KMS-11 (cell line): ENCODE measurements at regions not wholly inside any gene's neighbourhood (a gene's known extent, or its start where the extent isn't known, plus 50 kb on each side); places are given as distances from the start of the nearest gene placed in this dataset.

ENCODE experiments used
- H2AFZ ChIP-seq: fragments of 200-600 bp; sonication (generic); 2 replicates; pipeline ENCODE4 v1.6.1; 2016; ENCODE audit warnings: antibody characterized with exemption, mixed run types, low read depth
- H3K27ac ChIP-seq: fragments of 200-600 bp; sonication (generic); 2 replicates; pipeline ENCODE4 v1.6.1; 2016; ENCODE audit warnings: mild to moderate bottlenecking, mixed run types
- H3K27me3 ChIP-seq: fragments of 200-600 bp; sonication (generic); 2 replicates; pipeline ENCODE4 v1.6.1; 2017; ENCODE audit warnings: mild to moderate bottlenecking, low read depth, mixed run types, moderate library complexity; ENCODE audit not compliant: insufficient read depth
- H3K36me3 ChIP-seq: fragments of 200-600 bp; sonication (generic); 2 replicates; pipeline ENCODE4 v1.6.1; 2017; ENCODE audit warnings: mild to moderate bottlenecking, mixed run types; ENCODE audit not compliant: insufficient read depth
- H3K4me1 ChIP-seq: fragments of 200-600 bp; sonication (generic); 2 replicates; pipeline ENCODE4 v1.6.1; 2016; ENCODE audit warnings: mild to moderate bottlenecking, low read depth, mixed run types; ENCODE audit not compliant: poor library complexity, severe bottlenecking
- H3K4me2 ChIP-seq: fragments of 200-600 bp; sonication (generic); 2 replicates; pipeline ENCODE4 v1.7.0; 2016; ENCODE audit warnings: mild to moderate bottlenecking, mixed run types
- H3K4me3 ChIP-seq: fragments of 200-600 bp; sonication (generic); IDR thresholded peaks from 2 replicates; pipeline ENCODE4 v1.6.1; 2017; ENCODE audit warnings: low read depth, low read length, mixed read lengths; ENCODE audit not compliant: insufficient read depth
- H3K79me2 ChIP-seq: fragments of 200-600 bp; sonication (generic); 2 replicates; pipeline ENCODE4 v1.6.1; 2016; ENCODE audit warnings: low read depth, mixed run types; ENCODE audit not compliant: insufficient read depth
- H3K9ac ChIP-seq: fragments of 200-600 bp; sonication (generic); 2 replicates; pipeline ENCODE4 v1.6.1; 2016; ENCODE audit warnings: mild to moderate bottlenecking, mixed run types
- H4K20me1 ChIP-seq: fragments of 200-600 bp; sonication (generic); 2 replicates; pipeline ENCODE4 v1.6.1; 2016; ENCODE audit warnings: mild to moderate bottlenecking, mixed run types; ENCODE audit not compliant: insufficient read depth
- TF ChIP-seq, protein P1 (sequence below): fragments of 200-600 bp; sonication (generic); conservative IDR thresholded peaks from 2 replicates; pipeline ENCODE4 v1.6.1; 2017; ENCODE audit warnings: low read depth, mild to moderate bottlenecking, antibody characterized with exemption, low read length, moderate library complexity, mixed read lengths

DNA sequence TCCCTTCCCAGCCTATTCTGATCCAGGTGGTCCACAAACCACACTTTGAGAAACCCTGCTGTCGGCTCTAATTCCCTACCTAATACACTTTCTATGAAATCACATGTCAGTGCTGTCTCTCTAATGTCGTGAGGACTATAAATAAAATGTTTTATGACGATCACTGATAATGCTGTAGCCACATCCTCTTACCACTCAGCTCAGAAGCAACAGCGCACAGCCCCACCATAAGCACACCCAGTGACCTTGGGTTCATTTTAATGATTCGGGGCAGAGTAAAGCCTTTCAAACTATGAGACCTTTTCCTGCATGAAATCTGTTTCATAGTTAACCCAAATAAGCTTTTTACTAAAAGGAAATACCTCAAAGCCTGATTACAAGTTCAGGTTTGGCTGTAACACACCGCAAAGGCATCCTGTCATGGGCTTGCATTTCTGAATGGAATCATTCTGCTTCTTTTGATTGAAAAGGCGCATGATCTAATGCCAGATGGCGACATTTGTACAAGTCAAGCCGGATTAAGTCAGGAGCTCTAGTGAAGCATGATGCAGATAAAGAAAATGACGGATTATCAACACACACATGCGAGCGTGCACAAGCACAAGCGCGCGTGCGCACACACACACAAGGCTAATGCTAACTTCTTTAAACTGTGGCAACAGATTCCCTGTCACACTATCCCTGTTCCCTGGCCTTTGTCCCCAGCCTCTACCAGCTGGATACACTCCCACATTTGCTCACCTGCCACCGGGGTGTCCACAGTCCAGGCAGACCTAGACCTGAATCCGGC, 180.5 kb upstream of the PDE1C start:
- Histone ChIP-seq H3K4me1 (no peaks in the 10 kb centered on the region), H4K20me1 (no peaks in the 10 kb centered on the region), H3K27ac (no peak overlapping the region), H3K4me2 (no peak overlapping the region), H3K9ac (no peak overlapping the region), H3K4me3 (no peak overlapping the region), H3K36me3 (no peaks in the 10 kb centered on the region), H2AFZ (no peak overlapping the region), H3K27me3 (no peaks in the 10 kb centered on the region), H3K79me2 (no peaks in the 10 kb centered on the region)
- TF ChIP-seq, protein P1, sequence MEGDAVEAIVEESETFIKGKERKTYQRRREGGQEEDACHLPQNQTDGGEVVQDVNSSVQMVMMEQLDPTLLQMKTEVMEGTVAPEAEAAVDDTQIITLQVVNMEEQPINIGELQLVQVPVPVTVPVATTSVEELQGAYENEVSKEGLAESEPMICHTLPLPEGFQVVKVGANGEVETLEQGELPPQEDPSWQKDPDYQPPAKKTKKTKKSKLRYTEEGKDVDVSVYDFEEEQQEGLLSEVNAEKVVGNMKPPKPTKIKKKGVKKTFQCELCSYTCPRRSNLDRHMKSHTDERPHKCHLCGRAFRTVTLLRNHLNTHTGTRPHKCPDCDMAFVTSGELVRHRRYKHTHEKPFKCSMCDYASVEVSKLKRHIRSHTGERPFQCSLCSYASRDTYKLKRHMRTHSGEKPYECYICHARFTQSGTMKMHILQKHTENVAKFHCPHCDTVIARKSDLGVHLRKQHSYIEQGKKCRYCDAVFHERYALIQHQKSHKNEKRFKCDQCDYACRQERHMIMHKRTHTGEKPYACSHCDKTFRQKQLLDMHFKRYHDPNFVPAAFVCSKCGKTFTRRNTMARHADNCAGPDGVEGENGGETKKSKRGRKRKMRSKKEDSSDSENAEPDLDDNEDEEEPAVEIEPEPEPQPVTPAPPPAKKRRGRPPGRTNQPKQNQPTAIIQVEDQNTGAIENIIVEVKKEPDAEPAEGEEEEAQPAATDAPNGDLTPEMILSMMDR, result no peak

DNA sequence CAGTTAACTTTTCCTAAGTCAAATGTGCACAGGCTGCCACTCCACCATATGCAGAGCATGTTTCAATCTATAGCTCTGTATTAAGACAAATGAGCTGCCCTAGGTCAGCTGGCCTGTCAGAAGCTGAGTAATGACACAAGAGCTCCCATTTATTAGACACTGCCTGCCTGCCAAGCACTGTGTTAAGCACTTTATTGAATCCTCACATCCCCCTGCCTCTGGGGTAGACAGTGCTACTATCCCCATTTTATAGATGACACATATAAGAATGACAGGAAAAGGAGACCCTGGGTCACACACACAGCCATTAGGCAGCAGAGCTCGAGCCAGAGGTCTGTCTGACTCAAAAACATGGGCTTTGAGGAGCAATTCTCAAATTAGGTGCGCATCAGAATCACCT, 179.8 kb upstream of the PDE1C start:
- Histone ChIP-seq H3K36me3 (no peaks in the 10 kb centered on the region), H3K9ac (no peak overlapping the region), H3K27ac (no peak overlapping the region), H4K20me1 (no peaks in the 10 kb centered on the region), H3K4me1 (no peaks in the 10 kb centered on the region), H3K79me2 (no peaks in the 10 kb centered on the region), H3K4me2 (no peak overlapping the region), H3K27me3 (no peaks in the 10 kb centered on the region), H2AFZ (no peak overlapping the region), H3K4me3 (no peak overlapping the region)
- TF ChIP-seq, protein P1, result no peak

DNA sequence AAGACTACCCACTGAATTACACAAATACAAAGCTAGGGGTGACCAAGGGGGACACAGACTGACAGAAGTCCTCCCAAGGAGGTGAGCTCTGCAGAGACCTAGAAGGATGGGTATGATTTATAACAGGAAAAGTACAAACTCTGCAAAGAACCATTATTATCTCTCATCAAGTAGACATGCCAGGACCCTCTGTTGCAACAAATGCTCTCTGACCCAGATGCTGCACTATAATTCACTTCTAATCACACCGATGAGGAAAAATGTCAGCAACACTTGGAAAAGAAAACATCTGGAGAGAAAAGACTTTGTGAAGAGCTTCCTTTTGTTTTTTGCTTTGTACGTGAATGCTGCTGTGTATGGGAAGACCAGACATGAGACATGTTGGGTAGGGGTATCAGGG, 178.3 kb upstream of the PDE1C start:
- no peaks in the 10 kb centered on the region for H3K79me2 ChIP-seq
- H3K4me3 ChIP-seq, result no peak overlapping the region
- H2AFZ ChIP-seq, result no peak overlapping the region
- H3K4me1 ChIP-seq, result no peaks in the 10 kb centered on the region
- H3K27me3 ChIP-seq, result no peaks in the 10 kb centered on the region
- no peak overlapping the region for H3K9ac ChIP-seq
- no peaks in the 10 kb centered on the region for H4K20me1 ChIP-seq
- no peak overlapping the region for H3K27ac ChIP-seq
- TF ChIP-seq, protein P1, result no peak
- no peak overlapping the region for H3K4me2 ChIP-seq
- no peaks in the 10 kb centered on the region for H3K36me3 ChIP-seq

DNA sequence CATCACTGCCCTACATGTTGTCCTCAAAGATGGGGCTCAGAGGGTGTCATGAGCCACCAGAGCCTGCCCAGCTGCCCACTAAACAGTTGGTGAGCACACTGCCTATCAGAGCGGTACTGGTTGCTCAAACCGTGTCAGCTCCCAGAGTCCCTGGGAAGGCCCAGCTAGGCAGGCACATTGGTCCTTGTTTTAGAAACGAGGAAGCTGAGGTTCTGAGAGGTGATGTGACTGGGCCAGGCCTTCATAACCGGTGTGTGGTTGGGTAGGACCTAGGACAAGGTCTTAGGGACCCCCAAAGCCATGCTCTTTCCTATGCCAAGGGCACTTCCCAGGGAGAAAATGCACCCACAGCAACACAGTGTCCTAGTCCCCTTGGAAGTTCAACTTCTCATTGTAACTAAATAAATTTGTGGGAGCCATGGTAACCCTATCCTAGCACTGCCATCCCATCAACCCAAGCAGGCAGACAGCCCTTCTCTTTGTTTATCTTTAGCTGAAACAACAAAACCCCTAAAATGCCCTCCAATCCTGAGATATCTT, 174.7 kb upstream of the PDE1C start:
- Histone ChIP-seq H3K36me3 (no peaks in the 10 kb centered on the region), H3K79me2 (no peaks in the 10 kb centered on the region), H3K4me2 (no peak overlapping the region), H3K27ac (no peak overlapping the region), H3K9ac (no peak overlapping the region), H2AFZ (no peak overlapping the region), H4K20me1 (no peaks in the 10 kb centered on the region), H3K4me1 (no peaks in the 10 kb centered on the region), H3K27me3 (no peaks in the 10 kb centered on the region), H3K4me3 (no peak overlapping the region)
- TF ChIP-seq, protein P1, result no peak
